VCaP (cell line): ENCODE measurements at regions not wholly inside any gene's neighbourhood (a gene's known extent, or its start where the extent isn't known, plus 50 kb on each side); places are given as distances from the start of the nearest gene placed in this dataset.
"Not testable (repeated sequence)": the region's sequence is repeated elsewhere in the genome, so short reads cannot be mapped to it uniquely, and the experiment has no call there.

Experiments
- H3K27ac ChIP-seq: fragments of 450-650 bp; 2 replicates; pipeline ENCODE4 v1.5.1; 2017
- CTCF ChIP-seq: fragments of 450-650 bp; conservative IDR thresholded peaks from 2 replicates; pipeline ENCODE4 v1.5.1; 2017; ENCODE audit warnings: mild to moderate bottlenecking, moderate library complexity

- H3K27ac ChIP-seq = no peak overlapping the region
- no peak for TF ChIP-seq CTCF
Observed at GRCh38 chr16:13324851-13325250, 423.5 kb downstream of the SHISA9 start.

GRCh38 chr16:13325396-13325795, 424.0 kb downstream of the SHISA9 start:
- no peak for TF ChIP-seq CTCF
- no peak overlapping the region for H3K27ac ChIP-seq

GRCh38 chr16:13331918-13332317, 430.5 kb downstream of the SHISA9 start:
- no peak for TF ChIP-seq CTCF
- H3K27ac ChIP-seq = no peak overlapping the region

- TF ChIP-seq CTCF = no peak
- H3K27ac ChIP-seq = no peak overlapping the region
Observed at GRCh38 chr16:13332713-13333255, 431.4 kb downstream of the SHISA9 start.

- no peak for TF ChIP-seq CTCF
- no peak overlapping the region for H3K27ac ChIP-seq
Observed at GRCh38 chr16:13333336-13333735, 431.9 kb downstream of the SHISA9 start.

GRCh38 chr16:13335879-13336278, 434.5 kb downstream of the SHISA9 start:
- no peak for TF ChIP-seq CTCF
- H3K27ac ChIP-seq = no peak overlapping the region

- TF ChIP-seq CTCF = no peak
- H3K27ac ChIP-seq = no peak overlapping the region
Observed at GRCh38 chr16:13336335-13336734, 434.9 kb downstream of the SHISA9 start.

- not testable (repeated sequence) for H3K27ac ChIP-seq
Observed at GRCh38 chr16:13336907-13337881, 435.8 kb downstream of the SHISA9 start.
